ENCODE measurements at regions not wholly inside any gene's neighbourhood (a gene's known extent, or its start where the extent isn't known, plus 50 kb on each side); places are given as distances from the start of the nearest gene placed in this dataset.

GRCh38 chr1:188363943-188364342, 1535.2 kb downstream of the PLA2G4A start:
- TF ChIP-seq POLR2AphosphoS5 (IDR thresholded peaks at IDR 0.05; ENCODE audit: borderline replicate concordance, low read depth, low read length) (no peak), EZH2 (IDR thresholded peaks at IDR 0.05) (no peak), FOXP2 (optimal IDR thresholded peaks at IDR 0.05; ENCODE audit: control extremely low read depth, extremely low read length, insufficient read depth) (no peak)

Data from SK-N-MC (cell line).